ENCODE measurements at regions not wholly inside any gene's neighbourhood (a gene's known extent, or its start where the extent isn't known, plus 50 kb on each side); places are given as distances from the start of the nearest gene placed in this dataset.

- TF ChIP-seq CTCF (IDR thresholded peaks at IDR 0.05) = no peak
- Mint-ChIP-seq H3K27me3 (ENCODE audit: unreplicated experiment) (no peaks in the 10 kb centered on the region), H3K9me3 (ENCODE audit: unreplicated experiment) (peaks cover 22% of the 10 kb centered on the region), H3K4me1 (ENCODE audit: unreplicated experiment) (no peaks in the 10 kb centered on the region), H3K4me3 (ENCODE audit: unreplicated experiment) (no peak overlapping the region), H3K27ac (ENCODE audit: unreplicated experiment) (no peak overlapping the region), H3K36me3 (ENCODE audit: unreplicated experiment) (no peaks in the 10 kb centered on the region)
- DNase-seq (ENCODE audit: extremely low spot score, unreplicated experiment) = no peak
Measured at GRCh38 chr16:35146723-35147458, 1687.5 kb downstream of the TP53TG3F start.

- Mint-ChIP-seq H3K27me3 (ENCODE audit: unreplicated experiment) (no peaks in the 10 kb centered on the region), H3K4me1 (ENCODE audit: unreplicated experiment) (no peaks in the 10 kb centered on the region), H3K36me3 (ENCODE audit: unreplicated experiment) (no peaks in the 10 kb centered on the region), H3K9me3 (ENCODE audit: unreplicated experiment) (peaks cover 23% of the 10 kb centered on the region), H3K27ac (ENCODE audit: unreplicated experiment) (no peak overlapping the region), H3K4me3 (ENCODE audit: unreplicated experiment) (no peak overlapping the region)
- TF ChIP-seq CTCF (IDR thresholded peaks at IDR 0.05) = no peak
- DNase-seq (ENCODE audit: extremely low spot score, unreplicated experiment) = no peak
Measured at GRCh38 chr16:35147556-35148504, 1688.4 kb downstream of the TP53TG3F start.

- no peak for DNase-seq (ENCODE audit: extremely low spot score, unreplicated experiment)
- no peak for TF ChIP-seq CTCF (IDR thresholded peaks at IDR 0.05)
- Mint-ChIP-seq H3K4me1 (ENCODE audit: unreplicated experiment) (no peaks in the 10 kb centered on the region), H3K27ac (ENCODE audit: unreplicated experiment) (no peak overlapping the region), H3K4me3 (ENCODE audit: unreplicated experiment) (no peak overlapping the region), H3K9me3 (ENCODE audit: unreplicated experiment) (peaks cover 27% of the 10 kb centered on the region), H3K36me3 (ENCODE audit: unreplicated experiment) (no peaks in the 10 kb centered on the region), H3K27me3 (ENCODE audit: unreplicated experiment) (no peaks in the 10 kb centered on the region)
Measured at GRCh38 chr16:35148748-35149147, 1689.3 kb downstream of the TP53TG3F start.

- no peak for TF ChIP-seq CTCF (IDR thresholded peaks at IDR 0.05)
- no peak for DNase-seq (ENCODE audit: extremely low spot score, unreplicated experiment)
- H3K4me1 Mint-ChIP-seq (ENCODE audit: unreplicated experiment) = no peaks in the 10 kb centered on the region
- H3K27ac Mint-ChIP-seq (ENCODE audit: unreplicated experiment) = no peak overlapping the region
- H3K27me3 Mint-ChIP-seq (ENCODE audit: unreplicated experiment) = no peaks in the 10 kb centered on the region
- H3K9me3 Mint-ChIP-seq (ENCODE audit: unreplicated experiment) = peaks cover 28% of the 10 kb centered on the region
- H3K4me3 Mint-ChIP-seq (ENCODE audit: unreplicated experiment) = no peak overlapping the region
- no peaks in the 10 kb centered on the region for H3K36me3 Mint-ChIP-seq (ENCODE audit: unreplicated experiment)
Measured at GRCh38 chr16:35149550-35149949, 1690.1 kb downstream of the TP53TG3F start.

- TF ChIP-seq CTCF (IDR thresholded peaks at IDR 0.05) = no peak
- no peaks in the 10 kb centered on the region for H3K36me3 Mint-ChIP-seq (ENCODE audit: unreplicated experiment)
- H3K27ac Mint-ChIP-seq (ENCODE audit: unreplicated experiment) = no peak overlapping the region
- no peaks in the 10 kb centered on the region for H3K4me1 Mint-ChIP-seq (ENCODE audit: unreplicated experiment)
- no peak for DNase-seq (ENCODE audit: extremely low spot score, unreplicated experiment)
- H3K27me3 Mint-ChIP-seq (ENCODE audit: unreplicated experiment) = no peaks in the 10 kb centered on the region
- H3K4me3 Mint-ChIP-seq (ENCODE audit: unreplicated experiment) = no peak overlapping the region
- peaks cover 41% of the 10 kb centered on the region for H3K9me3 Mint-ChIP-seq (ENCODE audit: unreplicated experiment)
Measured at GRCh38 chr16:35150805-35151312, 1691.4 kb downstream of the TP53TG3F start.

Measured in osteocyte (in vitro differentiated cells).